ENCODE measurements at regions not wholly inside any gene's neighbourhood (a gene's known extent, or its start where the extent isn't known, plus 50 kb on each side); places are given as distances from the start of the nearest gene placed in this dataset.

DNA sequence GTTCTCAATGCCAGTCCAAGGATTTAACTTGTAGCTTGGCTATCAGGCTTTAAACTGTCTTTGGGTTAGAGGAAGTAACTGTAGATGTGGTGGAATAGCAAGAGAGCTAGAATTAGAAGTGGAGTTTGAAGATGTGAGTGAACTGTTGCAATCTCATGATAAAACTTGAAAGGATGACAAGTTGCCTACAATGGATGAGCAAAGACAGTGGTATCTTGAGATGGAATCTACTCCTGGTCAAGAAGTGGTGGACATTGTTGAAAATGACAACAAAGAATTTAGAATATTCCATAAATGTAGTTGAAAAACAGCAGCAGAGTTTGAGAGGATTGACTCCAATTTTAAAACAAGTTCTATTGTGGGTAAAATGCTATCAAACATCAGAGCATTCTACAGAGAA, 199.0 kb downstream of the DUSP6 start:
- TF ChIP-seq, protein P1, sequence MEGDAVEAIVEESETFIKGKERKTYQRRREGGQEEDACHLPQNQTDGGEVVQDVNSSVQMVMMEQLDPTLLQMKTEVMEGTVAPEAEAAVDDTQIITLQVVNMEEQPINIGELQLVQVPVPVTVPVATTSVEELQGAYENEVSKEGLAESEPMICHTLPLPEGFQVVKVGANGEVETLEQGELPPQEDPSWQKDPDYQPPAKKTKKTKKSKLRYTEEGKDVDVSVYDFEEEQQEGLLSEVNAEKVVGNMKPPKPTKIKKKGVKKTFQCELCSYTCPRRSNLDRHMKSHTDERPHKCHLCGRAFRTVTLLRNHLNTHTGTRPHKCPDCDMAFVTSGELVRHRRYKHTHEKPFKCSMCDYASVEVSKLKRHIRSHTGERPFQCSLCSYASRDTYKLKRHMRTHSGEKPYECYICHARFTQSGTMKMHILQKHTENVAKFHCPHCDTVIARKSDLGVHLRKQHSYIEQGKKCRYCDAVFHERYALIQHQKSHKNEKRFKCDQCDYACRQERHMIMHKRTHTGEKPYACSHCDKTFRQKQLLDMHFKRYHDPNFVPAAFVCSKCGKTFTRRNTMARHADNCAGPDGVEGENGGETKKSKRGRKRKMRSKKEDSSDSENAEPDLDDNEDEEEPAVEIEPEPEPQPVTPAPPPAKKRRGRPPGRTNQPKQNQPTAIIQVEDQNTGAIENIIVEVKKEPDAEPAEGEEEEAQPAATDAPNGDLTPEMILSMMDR (IDR thresholded peaks at IDR 0.05; ENCODE audit: low read depth, low read length, poor library complexity, severe bottlenecking): no peak
- no peak for TF ChIP-seq EZH2phosphoT487 (IDR thresholded peaks at IDR 0.05; ENCODE audit: borderline replicate concordance, low read length)

Data from DOHH2 (cell line).